ENCODE measurements at regions not wholly inside any gene's neighbourhood (a gene's known extent, or its start where the extent isn't known, plus 50 kb on each side); places are given as distances from the start of the nearest gene placed in this dataset.

DNA sequence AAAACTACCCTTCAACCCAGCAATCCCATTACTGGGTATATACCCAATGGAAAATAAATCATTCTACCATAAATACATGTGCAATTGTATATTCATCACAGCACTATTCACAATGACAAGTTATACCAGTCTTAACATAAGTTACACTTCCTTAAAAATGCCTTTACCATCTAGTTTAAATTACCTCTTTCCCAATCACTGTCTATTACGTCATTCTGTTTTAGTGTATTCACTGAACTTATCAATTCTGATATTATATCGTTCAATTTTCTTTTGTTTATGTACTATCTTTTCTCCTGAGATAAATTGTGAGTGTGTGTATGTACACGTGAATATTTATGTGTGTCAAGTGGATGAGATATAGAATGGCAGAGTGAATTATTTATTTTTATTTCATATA is 1416.8 kb downstream of the OLFM4 start:
- WGBS, 2 donors: 71 to 83% methylated on average over 3 of the region's 3 CpGs

DNA sequence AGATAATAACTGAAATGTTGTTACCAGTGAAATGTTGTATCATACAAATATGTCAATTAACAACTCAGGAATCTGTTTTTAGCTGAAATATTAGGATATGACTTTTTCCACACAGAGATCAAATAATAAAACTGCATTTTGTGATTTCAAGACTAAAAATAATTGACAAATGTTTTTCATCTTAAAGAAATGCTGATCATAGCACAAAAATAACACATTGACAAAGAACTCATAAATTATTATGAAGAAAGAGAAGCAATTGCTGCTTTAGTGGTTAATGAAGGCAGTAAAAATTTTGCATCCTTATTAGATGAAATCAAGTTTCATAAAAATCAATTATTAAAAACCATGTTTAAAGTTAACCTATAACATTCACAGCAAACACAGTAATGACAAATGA is 1417.3 kb downstream of the OLFM4 start:
- no peak overlapping the region for H3K27ac ChIP-seq (ENCODE audit: low read depth in 1 of 2, low read length in 1 of 2)
- ATAC-seq (ENCODE audit: insufficient read depth, low FRiP score): no peak
- DNase-seq: no peak
- no peak overlapping the region for H3K4me3 ChIP-seq
- no peaks in the 10 kb centered on the region for H3K9me3 ChIP-seq (ENCODE audit: control insufficient read depth in 4 of 4, insufficient read depth in 3 of 4, low read length in 3 of 4)
- TF ChIP-seq, protein P1, sequence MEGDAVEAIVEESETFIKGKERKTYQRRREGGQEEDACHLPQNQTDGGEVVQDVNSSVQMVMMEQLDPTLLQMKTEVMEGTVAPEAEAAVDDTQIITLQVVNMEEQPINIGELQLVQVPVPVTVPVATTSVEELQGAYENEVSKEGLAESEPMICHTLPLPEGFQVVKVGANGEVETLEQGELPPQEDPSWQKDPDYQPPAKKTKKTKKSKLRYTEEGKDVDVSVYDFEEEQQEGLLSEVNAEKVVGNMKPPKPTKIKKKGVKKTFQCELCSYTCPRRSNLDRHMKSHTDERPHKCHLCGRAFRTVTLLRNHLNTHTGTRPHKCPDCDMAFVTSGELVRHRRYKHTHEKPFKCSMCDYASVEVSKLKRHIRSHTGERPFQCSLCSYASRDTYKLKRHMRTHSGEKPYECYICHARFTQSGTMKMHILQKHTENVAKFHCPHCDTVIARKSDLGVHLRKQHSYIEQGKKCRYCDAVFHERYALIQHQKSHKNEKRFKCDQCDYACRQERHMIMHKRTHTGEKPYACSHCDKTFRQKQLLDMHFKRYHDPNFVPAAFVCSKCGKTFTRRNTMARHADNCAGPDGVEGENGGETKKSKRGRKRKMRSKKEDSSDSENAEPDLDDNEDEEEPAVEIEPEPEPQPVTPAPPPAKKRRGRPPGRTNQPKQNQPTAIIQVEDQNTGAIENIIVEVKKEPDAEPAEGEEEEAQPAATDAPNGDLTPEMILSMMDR (IDR thresholded peaks at IDR 0.05; ENCODE audit: control extremely low read depth, extremely low read depth): no peak
- H3K9ac ChIP-seq (ENCODE audit: insufficient read depth in 1 of 2, low read length in 2 of 2): no peak overlapping the region
- H3K36me3 ChIP-seq (ENCODE audit: control insufficient read depth in 4 of 4, insufficient read depth in 4 of 4, low read length in 4 of 4): no peaks in the 10 kb centered on the region
- H3K4me1 ChIP-seq (ENCODE audit: control insufficient read depth in 5 of 5, insufficient read depth in 5 of 5, low read length in 5 of 5): no peaks in the 10 kb centered on the region
- H3K27me3 ChIP-seq (ENCODE audit: control insufficient read depth in 3 of 3, insufficient read depth in 3 of 3, low read length in 2 of 3): no peaks in the 10 kb centered on the region

More for the DNA sequence above, 1416.8 kb downstream of the OLFM4 start:
- no peak overlapping the region for H3K4me3 ChIP-seq
- TF ChIP-seq, protein P1 (IDR thresholded peaks at IDR 0.05; ENCODE audit: control extremely low read depth, extremely low read depth): no peak
- H3K27me3 ChIP-seq (ENCODE audit: control insufficient read depth in 3 of 3, insufficient read depth in 3 of 3, low read length in 2 of 3): no peaks in the 10 kb centered on the region
- H3K36me3 ChIP-seq (ENCODE audit: control insufficient read depth in 4 of 4, insufficient read depth in 4 of 4, low read length in 4 of 4): no peaks in the 10 kb centered on the region
- no peaks in the 10 kb centered on the region for H3K9me3 ChIP-seq (ENCODE audit: control insufficient read depth in 4 of 4, insufficient read depth in 3 of 4, low read length in 3 of 4)
- H3K9ac ChIP-seq (ENCODE audit: insufficient read depth in 1 of 2, low read length in 2 of 2): no peak overlapping the region
- DNase-seq (no peak), ATAC-seq (ENCODE audit: insufficient read depth, low FRiP score) (no peak)
- H3K27ac ChIP-seq (ENCODE audit: low read depth in 1 of 2, low read length in 1 of 2): no peak overlapping the region
- H3K4me1 ChIP-seq (ENCODE audit: control insufficient read depth in 5 of 5, insufficient read depth in 5 of 5, low read length in 5 of 5): no peaks in the 10 kb centered on the region

DNA sequence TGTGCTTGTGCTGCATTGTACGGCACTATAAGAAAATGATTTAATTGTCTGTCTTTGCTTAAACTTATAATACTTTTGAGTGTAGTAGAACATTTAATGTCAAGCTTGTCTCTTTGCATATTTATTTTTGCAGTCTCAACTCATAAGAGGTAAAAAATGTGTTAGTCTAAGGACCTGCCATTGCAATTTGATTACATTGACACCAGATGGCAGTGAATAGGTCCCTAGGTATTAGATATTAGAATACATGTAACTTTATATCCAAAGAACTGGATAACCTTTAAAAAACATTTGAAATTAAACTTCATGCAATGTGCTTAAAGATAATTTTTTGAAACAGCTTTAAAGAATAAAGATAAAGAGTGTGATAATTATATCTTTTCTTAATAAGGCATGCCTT is 1421.3 kb downstream of the OLFM4 start:
- no peak for ATAC-seq (ENCODE audit: insufficient read depth, low FRiP score)
- no peaks in the 10 kb centered on the region for H3K36me3 ChIP-seq (ENCODE audit: control insufficient read depth in 4 of 4, insufficient read depth in 4 of 4, low read length in 4 of 4)
- no peaks in the 10 kb centered on the region for H3K4me1 ChIP-seq (ENCODE audit: control insufficient read depth in 5 of 5, insufficient read depth in 5 of 5, low read length in 5 of 5)
- H3K27me3 ChIP-seq (ENCODE audit: control insufficient read depth in 3 of 3, insufficient read depth in 3 of 3, low read length in 2 of 3): no peaks in the 10 kb centered on the region
- no peak overlapping the region for H3K4me3 ChIP-seq
- H3K27ac ChIP-seq (ENCODE audit: low read depth in 1 of 2, low read length in 1 of 2): no peak overlapping the region
- 92 to 94% methylated on average over 1 of the region's 1 CpG for WGBS, 2 donors
- H3K9ac ChIP-seq (ENCODE audit: insufficient read depth in 1 of 2, low read length in 2 of 2): no peak overlapping the region
- no peak for DNase-seq
- TF ChIP-seq, protein P1 (IDR thresholded peaks at IDR 0.05; ENCODE audit: control extremely low read depth, extremely low read depth): no peak
- peaks cover 0 to 6% (median 0%) of the 10 kb centered on the region in 4 donors for H3K9me3 ChIP-seq (ENCODE audit: control insufficient read depth in 4 of 4, insufficient read depth in 3 of 4, low read length in 3 of 4)

GRCh38 chr13:54484166-54484565 is 1455.6 kb downstream of the OLFM4 start:
- TF ChIP-seq, protein P1 (IDR thresholded peaks at IDR 0.05; ENCODE audit: control extremely low read depth, extremely low read depth): no peak
- ATAC-seq (ENCODE audit: insufficient read depth, low FRiP score): no peak
- 86 to 94% methylated on average over 1 of the region's 1 CpG for WGBS, 2 donors

More at GRCh38 chr13:54484166-54484565, 1455.6 kb downstream of the OLFM4 start:
- Histone ChIP-seq H3K27ac (ENCODE audit: low read depth in 1 of 2, low read length in 1 of 2) (no peak overlapping the region), H3K4me1 (ENCODE audit: control insufficient read depth in 5 of 5, insufficient read depth in 5 of 5, low read length in 5 of 5) (no peaks in the 10 kb centered on the region), H3K9ac (ENCODE audit: insufficient read depth in 1 of 2, low read length in 2 of 2) (no peak overlapping the region), H3K27me3 (ENCODE audit: control insufficient read depth in 3 of 3, insufficient read depth in 3 of 3, low read length in 2 of 3) (no peaks in the 10 kb centered on the region), H3K9me3 (ENCODE audit: control insufficient read depth in 4 of 4, insufficient read depth in 3 of 4, low read length in 3 of 4) (peaks cover 0 to 3% (median 0%) of the 10 kb centered on the region in 4 donors), H3K36me3 (ENCODE audit: control insufficient read depth in 4 of 4, insufficient read depth in 4 of 4, low read length in 4 of 4) (no peaks in the 10 kb centered on the region), H3K4me3 (no peak overlapping the region)
- DNase-seq: no peak

Data from lung (tissue), 11 donors.